ENCODE measurements at regions not wholly inside any gene's neighbourhood (a gene's known extent, or its start where the extent isn't known, plus 50 kb on each side); places are given as distances from the start of the nearest gene placed in this dataset.

DNA sequence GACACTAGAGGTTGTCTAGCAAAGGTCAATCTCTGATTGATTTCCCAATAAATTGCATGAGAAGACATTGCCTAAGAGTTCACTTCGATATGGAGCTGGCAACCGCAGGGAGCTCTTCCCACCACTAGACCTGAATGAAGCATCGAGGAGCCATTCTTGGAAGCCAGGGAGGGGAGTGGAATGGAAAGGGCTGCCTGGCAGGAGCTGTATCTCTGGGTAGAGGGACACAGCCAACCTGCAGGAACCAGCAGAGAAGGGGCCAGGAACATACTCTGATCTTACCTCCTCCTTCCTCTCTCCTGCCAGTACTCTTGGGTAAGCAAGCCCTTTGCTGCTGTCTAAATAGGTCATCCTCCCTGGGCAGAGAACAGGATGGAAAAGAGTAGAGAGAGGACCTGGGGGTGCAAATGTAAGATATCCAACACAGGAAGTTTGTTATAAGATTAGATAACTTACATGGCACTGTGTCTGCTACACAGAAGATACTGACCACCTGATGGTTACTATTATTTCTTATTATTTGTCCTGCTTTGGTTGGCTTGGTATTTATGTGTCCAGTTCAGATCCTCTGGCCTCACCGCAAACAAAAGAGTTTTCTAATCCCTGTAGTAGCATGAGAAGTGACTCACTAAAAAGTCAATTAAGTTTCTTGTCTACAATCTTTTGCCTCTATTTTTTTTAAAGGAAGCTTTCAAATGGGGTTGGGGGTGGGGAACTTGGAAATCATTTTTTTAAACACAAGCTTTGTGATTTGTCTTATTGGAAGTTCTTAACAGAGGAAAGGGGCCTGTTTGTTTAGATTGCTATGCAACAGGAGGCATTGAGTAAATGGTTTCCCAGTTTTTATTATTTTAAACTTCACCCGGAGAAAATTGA is 156.7 kb upstream of the TSC22D2 start:
- Mint-ChIP-seq H3K9me3 (no peaks in the 10 kb centered on the region), H3K36me3 (ENCODE audit: low read depth) (no peaks in the 10 kb centered on the region), H3K4me3 (no peak overlapping the region), H3K4me1 (ENCODE audit: low read depth) (no peaks in the 10 kb centered on the region), H3K27ac (no peak overlapping the region), H3K27me3 (peaks cover 14% of the 10 kb centered on the region)
- no peak overlapping the region for H3K27ac ChIP-seq (ENCODE audit: low read depth in 1 of 2, low read length in 2 of 2)
- H3K4me3 ChIP-seq (ENCODE audit: low read length) = no peak overlapping the region
- no peaks in the 10 kb centered on the region for H3K27me3 ChIP-seq (ENCODE audit: control insufficient read depth in 1 of 2, insufficient read depth in 2 of 2, low read length in 2 of 2)
- POLR2A ChIA-PET = no interaction called here
- H3K4me1 ChIP-seq (ENCODE audit: insufficient read depth, low read length) = no peaks in the 10 kb centered on the region
- CTCF ChIA-PET = no interaction called here
- no peaks in the 10 kb centered on the region for H3K36me3 ChIP-seq (ENCODE audit: insufficient read depth, low read length)
- intact Hi-C loops (cut with DNase I, micrococcal nuclease) = no loop called here
- DNase-seq = no peak
- TF ChIP-seq, protein P1, sequence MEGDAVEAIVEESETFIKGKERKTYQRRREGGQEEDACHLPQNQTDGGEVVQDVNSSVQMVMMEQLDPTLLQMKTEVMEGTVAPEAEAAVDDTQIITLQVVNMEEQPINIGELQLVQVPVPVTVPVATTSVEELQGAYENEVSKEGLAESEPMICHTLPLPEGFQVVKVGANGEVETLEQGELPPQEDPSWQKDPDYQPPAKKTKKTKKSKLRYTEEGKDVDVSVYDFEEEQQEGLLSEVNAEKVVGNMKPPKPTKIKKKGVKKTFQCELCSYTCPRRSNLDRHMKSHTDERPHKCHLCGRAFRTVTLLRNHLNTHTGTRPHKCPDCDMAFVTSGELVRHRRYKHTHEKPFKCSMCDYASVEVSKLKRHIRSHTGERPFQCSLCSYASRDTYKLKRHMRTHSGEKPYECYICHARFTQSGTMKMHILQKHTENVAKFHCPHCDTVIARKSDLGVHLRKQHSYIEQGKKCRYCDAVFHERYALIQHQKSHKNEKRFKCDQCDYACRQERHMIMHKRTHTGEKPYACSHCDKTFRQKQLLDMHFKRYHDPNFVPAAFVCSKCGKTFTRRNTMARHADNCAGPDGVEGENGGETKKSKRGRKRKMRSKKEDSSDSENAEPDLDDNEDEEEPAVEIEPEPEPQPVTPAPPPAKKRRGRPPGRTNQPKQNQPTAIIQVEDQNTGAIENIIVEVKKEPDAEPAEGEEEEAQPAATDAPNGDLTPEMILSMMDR (IDR thresholded peaks at IDR 0.05) = no peak
- no peak for ATAC-seq (ENCODE audit: poor library complexity)
- H3K9me3 ChIP-seq (ENCODE audit: control insufficient read depth in 1 of 2, insufficient read depth in 1 of 2, low read length in 2 of 2) = no peaks in the 10 kb centered on the region

DNA sequence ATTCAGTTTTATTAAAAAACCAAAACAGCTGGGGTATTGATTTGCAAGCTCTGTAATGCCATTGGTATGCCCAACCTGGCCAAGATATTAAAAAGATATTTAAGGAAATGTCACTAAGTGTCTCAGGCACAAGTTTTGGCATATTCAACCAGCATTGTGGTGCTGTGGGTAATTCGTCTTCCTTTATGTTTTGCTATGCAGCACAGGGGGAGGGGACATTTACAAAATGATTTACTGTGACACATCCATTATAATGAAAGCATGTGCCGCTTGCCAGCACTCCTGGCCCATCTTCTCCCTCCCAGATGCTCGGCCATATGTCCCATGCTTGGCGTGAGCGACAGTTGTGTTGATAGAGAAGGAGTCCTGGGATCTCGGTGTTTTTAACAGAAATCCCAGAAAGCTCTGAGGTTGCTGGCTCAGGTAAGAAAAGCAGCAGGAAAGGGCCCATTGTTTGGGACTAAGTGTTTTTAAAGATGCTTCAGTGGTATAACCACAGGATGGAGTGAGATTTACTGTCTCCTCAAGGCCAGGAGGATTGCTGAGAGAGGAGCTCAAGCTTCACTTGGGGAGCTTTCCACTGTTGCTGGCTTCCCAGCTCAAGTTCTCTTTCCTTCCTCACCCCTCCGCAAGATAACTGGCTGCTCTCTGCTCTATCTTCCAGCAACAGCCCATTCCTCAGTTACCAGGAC is 158.2 kb upstream of the TSC22D2 start:
- H3K27ac ChIP-seq (ENCODE audit: low read depth in 1 of 2, low read length in 2 of 2) = no peak overlapping the region
- H3K27ac Mint-ChIP-seq = no peak overlapping the region
- TF ChIP-seq, protein P1 (IDR thresholded peaks at IDR 0.05) = no peak
- H3K36me3 ChIP-seq (ENCODE audit: insufficient read depth, low read length) = no peaks in the 10 kb centered on the region
- H3K36me3 Mint-ChIP-seq (ENCODE audit: low read depth) = no peaks in the 10 kb centered on the region
- intact Hi-C loops (cut with DNase I, micrococcal nuclease) = no loop called here
- no peak overlapping the region for H3K4me3 ChIP-seq (ENCODE audit: low read length)
- H3K4me1 ChIP-seq (ENCODE audit: insufficient read depth, low read length) = no peaks in the 10 kb centered on the region
- no peaks in the 10 kb centered on the region for H3K9me3 Mint-ChIP-seq
- H3K4me3 Mint-ChIP-seq = no peak overlapping the region
- H3K27me3 Mint-ChIP-seq = peaks cover 29% of the 10 kb centered on the region
- H3K9me3 ChIP-seq (ENCODE audit: control insufficient read depth in 1 of 2, insufficient read depth in 1 of 2, low read length in 2 of 2) = no peaks in the 10 kb centered on the region
- no peak for DNase-seq
- no peak for ATAC-seq (ENCODE audit: poor library complexity)
- ChIA-PET POLR2A (no interaction called here), CTCF (no interaction called here)
- H3K4me1 Mint-ChIP-seq (ENCODE audit: low read depth) = no peaks in the 10 kb centered on the region
- peaks cover 0 to 7% of the 10 kb centered on the region in 2 experiments for H3K27me3 ChIP-seq (ENCODE audit: control insufficient read depth in 1 of 2, insufficient read depth in 2 of 2, low read length in 2 of 2)

DNA sequence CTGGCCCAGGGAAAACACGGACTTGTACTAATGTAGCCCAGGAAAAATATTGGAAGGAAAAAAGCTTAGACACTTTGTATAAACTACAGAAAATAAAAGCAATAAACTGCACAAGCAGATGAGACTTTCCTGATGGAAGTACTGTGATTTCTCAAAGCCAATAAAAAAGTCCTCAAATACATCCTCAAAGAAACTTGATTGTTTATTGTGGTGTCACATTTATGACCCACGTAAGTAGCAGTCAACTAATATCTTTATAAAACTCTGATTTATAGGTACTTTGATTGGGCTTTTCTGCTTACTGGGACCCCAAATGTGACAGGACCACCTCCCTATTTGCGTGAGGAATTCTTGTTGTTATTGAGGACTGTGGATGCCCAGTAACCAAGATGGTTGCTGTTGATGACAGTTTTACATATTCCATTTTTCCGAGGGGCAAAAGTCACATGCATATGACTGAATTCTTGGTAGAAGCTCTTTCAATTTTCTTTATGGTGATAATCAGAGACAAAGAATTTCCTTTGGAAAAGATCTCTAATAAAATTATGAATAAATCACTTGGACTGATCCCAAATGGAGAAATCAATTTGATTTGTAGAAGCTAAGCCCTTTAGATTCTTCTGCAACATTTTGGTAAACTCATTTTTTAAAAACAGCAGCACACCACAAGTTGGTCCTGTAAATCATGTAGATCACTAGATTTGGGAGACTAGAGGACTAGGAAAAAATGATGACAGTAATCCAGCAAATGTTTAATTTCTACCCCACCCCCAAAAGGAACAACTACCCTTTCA is 159.0 kb upstream of the TSC22D2 start:
- no peaks in the 10 kb centered on the region for H3K36me3 Mint-ChIP-seq (ENCODE audit: low read depth)
- H3K36me3 ChIP-seq (ENCODE audit: insufficient read depth, low read length) = no peaks in the 10 kb centered on the region
- ChIA-PET CTCF (no interaction called here), POLR2A (no interaction called here)
- no peak overlapping the region for H3K27ac Mint-ChIP-seq
- no peaks in the 10 kb centered on the region for H3K9me3 Mint-ChIP-seq
- no peak overlapping the region for H3K4me3 ChIP-seq (ENCODE audit: low read length)
- TF ChIP-seq, protein P1 (IDR thresholded peaks at IDR 0.05) = no peak
- H3K4me1 Mint-ChIP-seq (ENCODE audit: low read depth) = no peaks in the 10 kb centered on the region
- no peak overlapping the region for H3K4me3 Mint-ChIP-seq
- peaks cover 36% of the 10 kb centered on the region for H3K27me3 Mint-ChIP-seq
- H3K27me3 ChIP-seq (ENCODE audit: control insufficient read depth in 1 of 2, insufficient read depth in 2 of 2, low read length in 2 of 2) = peaks cover 0 to 7% of the 10 kb centered on the region in 2 experiments
- H3K9me3 ChIP-seq (ENCODE audit: control insufficient read depth in 1 of 2, insufficient read depth in 1 of 2, low read length in 2 of 2) = no peaks in the 10 kb centered on the region
- H3K4me1 ChIP-seq (ENCODE audit: insufficient read depth, low read length) = no peaks in the 10 kb centered on the region
- no peak for DNase-seq
- no peak for ATAC-seq (ENCODE audit: poor library complexity)
- intact Hi-C loops (cut with DNase I, micrococcal nuclease) = no loop called here
- H3K27ac ChIP-seq (ENCODE audit: low read depth in 1 of 2, low read length in 2 of 2) = no peak overlapping the region
